HepG2 (cell line): ENCODE measurements at regions not wholly inside any gene's neighbourhood (a gene's known extent, or its start where the extent isn't known, plus 50 kb on each side); places are given as distances from the start of the nearest gene placed in this dataset.

Experiments
- CBFB ChIP-seq: sonication (generic); formaldehyde crosslinking; IDR thresholded peaks from 2 replicates; pipeline ENCODE4 v1.4.0; 2020; ENCODE audit warnings: missing genetic modification reagents
- HCFC1 ChIP-seq: fragments of 150-350 bp; IDR thresholded peaks from 2 replicates; pipeline ENCODE4 v1.6.1; 2014; ENCODE audit warnings: low read depth, low read length
- MEIS1 ChIP-seq: sonication (generic); formaldehyde crosslinking; IDR thresholded peaks from 2 replicates; pipeline ENCODE4 v1.9.0; 2021; ENCODE audit warnings: mild to moderate bottlenecking, missing genetic modification reagents, moderate library complexity, borderline replicate concordance
- PTBP1 ChIP-seq: fragments of 200-400 bp; formaldehyde crosslinking; IDR thresholded peaks from 2 replicates; pipeline ENCODE4 v1.6.1; 2018; ENCODE audit warnings: low read length, low read depth; ENCODE audit not compliant: poor library complexity, severe bottlenecking
- TGIF2 ChIP-seq: IDR thresholded peaks from 2 replicates; pipeline ENCODE4 v1.6.1; 2016; ENCODE audit warnings: control low read depth, missing compliant biosample characterization
- YY1 ChIP-seq: IDR thresholded peaks from 2 replicates; pipeline ENCODE4 v1.6.1; 2011; ENCODE audit warnings: low read length, low read depth, moderate library complexity, mild to moderate bottlenecking; ENCODE audit not compliant: insufficient read depth, insufficient replicate concordance
- TF ChIP-seq, protein P1 (sequence below): sonication (generic); formaldehyde crosslinking; IDR thresholded peaks from 2 replicates; pipeline ENCODE4 v1.8.0; 2022; ENCODE audit warnings: missing genetic modification reagents, low read depth, mild to moderate bottlenecking, borderline replicate concordance
- TF ChIP-seq, protein P2 (sequence below), 2 experiments: IDR thresholded peaks; 2 replicates each; pipeline ENCODE4 v1.6.1; 2011 to 2012; ENCODE audit warnings: low read length in 2 of 2, borderline replicate concordance in 1 of 2, low read depth in 1 of 2, mild to moderate bottlenecking in 1 of 2, moderate library complexity in 1 of 2
- TF ChIP-seq, protein P3 (sequence below): sonication (generic); formaldehyde crosslinking; IDR thresholded peaks from 2 replicates; pipeline ENCODE4 v1.4.0; 2020; ENCODE audit warnings: missing genetic modification reagents
- TF ChIP-seq, protein P4 (sequence below): sonication (generic); formaldehyde crosslinking; IDR thresholded peaks from 2 replicates; pipeline ENCODE4 v1.5.0; 2020; ENCODE audit warnings: mild to moderate bottlenecking, missing genetic modification reagents, moderate library complexity
- TF ChIP-seq, protein P5 (sequence below): sonication (generic); formaldehyde crosslinking; IDR thresholded peaks from 2 replicates; pipeline ENCODE4 v1.8.1; 2023; ENCODE audit warnings: mild to moderate bottlenecking, missing genetic modification reagents
- TF ChIP-seq, protein P6 (sequence below): sonication (generic); formaldehyde crosslinking; IDR thresholded peaks from 2 replicates; pipeline ENCODE4 v1.8.1; 2023; ENCODE audit warnings: mild to moderate bottlenecking, moderate library complexity, missing genetic modification reagents

DNA sequence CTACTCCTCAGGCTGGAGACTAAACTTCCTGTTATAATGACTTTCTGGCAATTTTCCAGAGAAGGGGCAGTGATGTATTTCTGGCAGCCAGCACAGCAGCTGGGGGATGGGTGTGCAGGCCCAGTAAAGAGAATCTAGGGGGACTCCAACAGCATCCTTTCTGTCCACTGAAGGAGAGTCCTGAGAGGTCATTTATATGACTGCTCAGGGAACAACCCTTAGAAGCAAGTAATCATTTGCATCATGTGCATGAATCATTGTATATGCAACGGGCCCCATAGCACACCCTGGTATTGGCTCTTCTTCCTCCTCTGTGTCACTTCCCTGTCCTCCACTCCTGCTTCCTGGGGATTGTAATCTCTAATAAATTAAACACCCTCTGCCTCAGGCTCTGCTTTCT, 493.8 kb downstream of the RPS29 start:
- TF ChIP-seq, protein P1, sequence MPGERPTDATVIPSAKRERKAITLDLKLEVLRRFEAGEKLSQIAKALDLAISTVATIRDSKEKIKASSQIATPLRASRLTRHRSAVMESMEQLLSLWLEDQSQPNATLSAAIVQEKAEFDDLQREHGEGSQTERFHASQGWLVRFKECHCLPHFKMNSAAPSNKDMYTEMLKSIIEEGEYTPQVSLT (CRISPR knock-in tag), result no peak
- TF ChIP-seq TGIF2 (CRISPR knock-in tag) (no peak), YY1 (no peak), MEIS1 (no peak), HCFC1 (no peak), PTBP1 (no peak), CBFB (no peak)
- TF ChIP-seq, protein P2, sequence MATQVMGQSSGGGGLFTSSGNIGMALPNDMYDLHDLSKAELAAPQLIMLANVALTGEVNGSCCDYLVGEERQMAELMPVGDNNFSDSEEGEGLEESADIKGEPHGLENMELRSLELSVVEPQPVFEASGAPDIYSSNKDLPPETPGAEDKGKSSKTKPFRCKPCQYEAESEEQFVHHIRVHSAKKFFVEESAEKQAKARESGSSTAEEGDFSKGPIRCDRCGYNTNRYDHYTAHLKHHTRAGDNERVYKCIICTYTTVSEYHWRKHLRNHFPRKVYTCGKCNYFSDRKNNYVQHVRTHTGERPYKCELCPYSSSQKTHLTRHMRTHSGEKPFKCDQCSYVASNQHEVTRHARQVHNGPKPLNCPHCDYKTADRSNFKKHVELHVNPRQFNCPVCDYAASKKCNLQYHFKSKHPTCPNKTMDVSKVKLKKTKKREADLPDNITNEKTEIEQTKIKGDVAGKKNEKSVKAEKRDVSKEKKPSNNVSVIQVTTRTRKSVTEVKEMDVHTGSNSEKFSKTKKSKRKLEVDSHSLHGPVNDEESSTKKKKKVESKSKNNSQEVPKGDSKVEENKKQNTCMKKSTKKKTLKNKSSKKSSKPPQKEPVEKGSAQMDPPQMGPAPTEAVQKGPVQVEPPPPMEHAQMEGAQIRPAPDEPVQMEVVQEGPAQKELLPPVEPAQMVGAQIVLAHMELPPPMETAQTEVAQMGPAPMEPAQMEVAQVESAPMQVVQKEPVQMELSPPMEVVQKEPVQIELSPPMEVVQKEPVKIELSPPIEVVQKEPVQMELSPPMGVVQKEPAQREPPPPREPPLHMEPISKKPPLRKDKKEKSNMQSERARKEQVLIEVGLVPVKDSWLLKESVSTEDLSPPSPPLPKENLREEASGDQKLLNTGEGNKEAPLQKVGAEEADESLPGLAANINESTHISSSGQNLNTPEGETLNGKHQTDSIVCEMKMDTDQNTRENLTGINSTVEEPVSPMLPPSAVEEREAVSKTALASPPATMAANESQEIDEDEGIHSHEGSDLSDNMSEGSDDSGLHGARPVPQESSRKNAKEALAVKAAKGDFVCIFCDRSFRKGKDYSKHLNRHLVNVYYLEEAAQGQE (IDR thresholded peaks at IDR 0.05; ENCODE audit: borderline replicate concordance in 1 of 2, low read depth in 1 of 2, low read length in 2 of 2), result no peak
- TF ChIP-seq, protein P3, sequence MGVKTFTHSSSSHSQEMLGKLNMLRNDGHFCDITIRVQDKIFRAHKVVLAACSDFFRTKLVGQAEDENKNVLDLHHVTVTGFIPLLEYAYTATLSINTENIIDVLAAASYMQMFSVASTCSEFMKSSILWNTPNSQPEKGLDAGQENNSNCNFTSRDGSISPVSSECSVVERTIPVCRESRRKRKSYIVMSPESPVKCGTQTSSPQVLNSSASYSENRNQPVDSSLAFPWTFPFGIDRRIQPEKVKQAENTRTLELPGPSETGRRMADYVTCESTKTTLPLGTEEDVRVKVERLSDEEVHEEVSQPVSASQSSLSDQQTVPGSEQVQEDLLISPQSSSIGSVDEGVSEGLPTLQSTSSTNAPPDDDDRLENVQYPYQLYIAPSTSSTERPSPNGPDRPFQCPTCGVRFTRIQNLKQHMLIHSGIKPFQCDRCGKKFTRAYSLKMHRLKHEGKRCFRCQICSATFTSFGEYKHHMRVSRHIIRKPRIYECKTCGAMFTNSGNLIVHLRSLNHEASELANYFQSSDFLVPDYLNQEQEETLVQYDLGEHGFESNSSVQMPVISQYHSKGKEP (CRISPR knock-in tag), result no peak
- TF ChIP-seq, protein P4, sequence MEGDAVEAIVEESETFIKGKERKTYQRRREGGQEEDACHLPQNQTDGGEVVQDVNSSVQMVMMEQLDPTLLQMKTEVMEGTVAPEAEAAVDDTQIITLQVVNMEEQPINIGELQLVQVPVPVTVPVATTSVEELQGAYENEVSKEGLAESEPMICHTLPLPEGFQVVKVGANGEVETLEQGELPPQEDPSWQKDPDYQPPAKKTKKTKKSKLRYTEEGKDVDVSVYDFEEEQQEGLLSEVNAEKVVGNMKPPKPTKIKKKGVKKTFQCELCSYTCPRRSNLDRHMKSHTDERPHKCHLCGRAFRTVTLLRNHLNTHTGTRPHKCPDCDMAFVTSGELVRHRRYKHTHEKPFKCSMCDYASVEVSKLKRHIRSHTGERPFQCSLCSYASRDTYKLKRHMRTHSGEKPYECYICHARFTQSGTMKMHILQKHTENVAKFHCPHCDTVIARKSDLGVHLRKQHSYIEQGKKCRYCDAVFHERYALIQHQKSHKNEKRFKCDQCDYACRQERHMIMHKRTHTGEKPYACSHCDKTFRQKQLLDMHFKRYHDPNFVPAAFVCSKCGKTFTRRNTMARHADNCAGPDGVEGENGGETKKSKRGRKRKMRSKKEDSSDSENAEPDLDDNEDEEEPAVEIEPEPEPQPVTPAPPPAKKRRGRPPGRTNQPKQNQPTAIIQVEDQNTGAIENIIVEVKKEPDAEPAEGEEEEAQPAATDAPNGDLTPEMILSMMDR (CRISPR knock-in tag), result no peak
- TF ChIP-seq, protein P5, sequence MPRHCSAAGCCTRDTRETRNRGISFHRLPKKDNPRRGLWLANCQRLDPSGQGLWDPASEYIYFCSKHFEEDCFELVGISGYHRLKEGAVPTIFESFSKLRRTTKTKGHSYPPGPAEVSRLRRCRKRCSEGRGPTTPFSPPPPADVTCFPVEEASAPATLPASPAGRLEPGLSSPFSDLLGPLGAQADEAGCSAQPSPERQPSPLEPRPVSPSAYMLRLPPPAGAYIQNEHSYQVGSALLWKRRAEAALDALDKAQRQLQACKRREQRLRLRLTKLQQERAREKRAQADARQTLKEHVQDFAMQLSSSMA (CRISPR knock-in tag), result no peak
- TF ChIP-seq, protein P6, sequence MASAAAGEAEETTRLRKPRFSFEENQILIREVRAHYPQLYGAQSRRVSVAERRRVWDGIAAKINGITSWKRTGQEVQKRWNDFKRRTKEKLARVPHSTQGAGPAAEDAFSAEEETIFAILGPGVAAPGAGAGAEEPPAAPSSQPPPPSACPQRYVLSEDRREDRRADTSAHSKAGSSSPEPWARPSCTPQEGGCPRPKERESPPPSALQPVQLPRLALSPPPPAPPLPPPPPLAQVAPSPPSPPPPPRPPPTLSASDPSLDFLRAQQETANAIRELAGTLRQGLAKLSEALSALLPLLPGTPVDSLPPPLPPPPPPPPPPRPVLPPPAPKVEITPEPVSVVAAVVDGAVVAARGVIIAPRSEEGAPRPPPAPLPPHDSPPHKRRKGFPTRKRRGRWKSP (CRISPR knock-in tag), result no peak
